Choroid plexus epithelial cell (primary cell): ENCODE measurements at regions not wholly inside any gene's neighbourhood (a gene's known extent, or its start where the extent isn't known, plus 50 kb on each side); places are given as distances from the start of the nearest gene placed in this dataset.

ENCODE experiments used
- DNase-seq: peaks from one replicate; pipeline ENCODE4 v3.0.0-alpha.2; 2010; ENCODE audit warnings: low read depth
- H3K4me3 ChIP-seq: 2 replicates; pipeline ENCODE4 v1.5.1; 2011; ENCODE audit warnings: low read depth, mild to moderate bottlenecking, control low read depth, low read length, moderate library complexity
- CTCF ChIP-seq: conservative IDR thresholded peaks from 2 replicates; pipeline ENCODE4 v1.5.1; 2011; ENCODE audit warnings: low read depth, mild to moderate bottlenecking, control low read depth, inconsistent platforms, low read length, moderate library complexity

GRCh38 chr4:44848466-44848865 lies 122.1 kb upstream of the GNPDA2 start:
- TF ChIP-seq CTCF, result no peak
- no peak for DNase-seq
- no peak overlapping the region for H3K4me3 ChIP-seq

GRCh38 chr4:44845993-44846392 lies 119.6 kb upstream of the GNPDA2 start:
- TF ChIP-seq CTCF, result no peak
- no peak for DNase-seq

GRCh38 chr4:44845309-44845708 lies 119.0 kb upstream of the GNPDA2 start:
- DNase-seq, result no peak
- TF ChIP-seq CTCF, result no peak
- no peak overlapping the region for H3K4me3 ChIP-seq

More at GRCh38 chr4:44845993-44846392, 119.6 kb upstream of the GNPDA2 start:
- no peak overlapping the region for H3K4me3 ChIP-seq

GRCh38 chr4:44842531-44842930 lies 116.2 kb upstream of the GNPDA2 start:
- no peak for TF ChIP-seq CTCF
- DNase-seq, result no peak
- no peak overlapping the region for H3K4me3 ChIP-seq

GRCh38 chr4:44817930-44818329 lies 91.6 kb upstream of the GNPDA2 start:
- no peak overlapping the region for H3K4me3 ChIP-seq
- TF ChIP-seq CTCF, result no peak
- no peak for DNase-seq

- H3K4me3 ChIP-seq, result no peak overlapping the region
- no peak for DNase-seq
- no peak for TF ChIP-seq CTCF
Observed at GRCh38 chr4:44806071-44806470, 79.7 kb upstream of the GNPDA2 start.

GRCh38 chr4:44804301-44804700 lies 77.9 kb upstream of the GNPDA2 start:
- H3K4me3 ChIP-seq, result no peak overlapping the region
- no peak for TF ChIP-seq CTCF
- no peak for DNase-seq
